ENCODE measurements at regions not wholly inside any gene's neighbourhood (a gene's known extent, or its start where the extent isn't known, plus 50 kb on each side); places are given as distances from the start of the nearest gene placed in this dataset.

GRCh38 chr12:89212339-89212771, 139.9 kb downstream of the DUSP6 start:
- Histone ChIP-seq H2AK5ac (ENCODE audit: low read depth, low read length) (no peak overlapping the region), H3K14ac (ENCODE audit: low read length) (no peak overlapping the region), H3K79me1 (ENCODE audit: low read depth, low read length) (no peaks in the 10 kb centered on the region), H2BK5ac (ENCODE audit: low read length) (no peak overlapping the region), H3K9me3 (replicated peaks in 1 of 2; ENCODE audit: control insufficient read depth in 2 of 2, insufficient read depth in 1 of 2, low read depth in 1 of 2, low read length in 2 of 2) (no peaks in the 10 kb centered on the region), H4K91ac (ENCODE audit: low read depth, low read length, poor library complexity) (no peak overlapping the region), H4K8ac (ENCODE audit: low read depth, low read length) (no peak overlapping the region), H3K4me2 (ENCODE audit: insufficient read depth, low read length, poor library complexity, severe bottlenecking) (no peak overlapping the region), H3K4ac (ENCODE audit: low read length) (no peak overlapping the region), H3K27ac (replicated peaks; ENCODE audit: low read length) (no peak overlapping the region), H3K36me3 (replicated peaks in 1 of 2; ENCODE audit: control insufficient read depth in 2 of 2, insufficient read depth in 2 of 2, low read length in 2 of 2) (no peaks in the 10 kb centered on the region), H3K27me3 (ENCODE audit: control insufficient read depth in 3 of 3, insufficient read depth in 3 of 3, low read depth in 1 of 3, low read length in 3 of 3) (no peaks in the 10 kb centered on the region), H2AFZ (ENCODE audit: low read length) (peak overlapping the region; percentile 58), H3K4me3 (ENCODE audit: low read length in 2 of 2) (no peak overlapping the region), H2BK15ac (ENCODE audit: low read length) (no peak overlapping the region), H3K9ac (ENCODE audit: low read depth, low read length, poor library complexity) (no peak overlapping the region), H3K23ac (ENCODE audit: low read depth, low read length, poor library complexity) (no peak overlapping the region), H3K4me1 (ENCODE audit: control insufficient read depth in 2 of 2, insufficient read depth in 1 of 2, low read depth in 1 of 2, low read length in 2 of 2) (peaks cover 6 to 32% of the 10 kb centered on the region in 2 donors), H2BK120ac (ENCODE audit: low read depth, low read length) (no peak overlapping the region), H3K18ac (ENCODE audit: low read length) (no peak overlapping the region), H2BK12ac (ENCODE audit: low read length) (no peak overlapping the region)
- no peak for DNase-seq (ENCODE audit: low spot score)
- no CpG with 5 or more reads among the region's 3 CpGs for WGBS, 2 donors (ENCODE audit: extremely low coverage in 2 of 2, insufficient read length in 2 of 2, insufficient replicate concordance in 1 of 2)

- H4K8ac ChIP-seq (ENCODE audit: low read depth, low read length) = no peak overlapping the region
- no peak overlapping the region for H3K4ac ChIP-seq (ENCODE audit: low read length)
- no peaks in the 10 kb centered on the region for H3K27me3 ChIP-seq (ENCODE audit: control insufficient read depth in 3 of 3, insufficient read depth in 3 of 3, low read depth in 1 of 3, low read length in 3 of 3)
- no peak overlapping the region for H2AFZ ChIP-seq (ENCODE audit: low read length)
- H3K27ac ChIP-seq (replicated peaks; ENCODE audit: low read length) = no peak overlapping the region
- H3K4me1 ChIP-seq (ENCODE audit: control insufficient read depth in 2 of 2, insufficient read depth in 1 of 2, low read depth in 1 of 2, low read length in 2 of 2) = peaks cover 6 to 32% of the 10 kb centered on the region in 2 donors
- H3K18ac ChIP-seq (ENCODE audit: low read length) = no peak overlapping the region
- WGBS, 2 donors (ENCODE audit: extremely low coverage in 2 of 2, insufficient read length in 2 of 2, insufficient replicate concordance in 1 of 2) = no CpG with 5 or more reads among the region's 1 CpG
- H2BK120ac ChIP-seq (ENCODE audit: low read depth, low read length) = no peak overlapping the region
- no peak overlapping the region for H2BK5ac ChIP-seq (ENCODE audit: low read length)
- no peak overlapping the region for H3K23ac ChIP-seq (ENCODE audit: low read depth, low read length, poor library complexity)
- no peak overlapping the region for H2BK15ac ChIP-seq (ENCODE audit: low read length)
- H3K9ac ChIP-seq (ENCODE audit: low read depth, low read length, poor library complexity) = no peak overlapping the region
- no peak overlapping the region for H3K14ac ChIP-seq (ENCODE audit: low read length)
- H3K36me3 ChIP-seq (replicated peaks in 1 of 2; ENCODE audit: control insufficient read depth in 2 of 2, insufficient read depth in 2 of 2, low read length in 2 of 2) = no peaks in the 10 kb centered on the region
- DNase-seq (ENCODE audit: low spot score) = no peak
- no peak overlapping the region for H2AK5ac ChIP-seq (ENCODE audit: low read depth, low read length)
- no peak overlapping the region for H3K4me2 ChIP-seq (ENCODE audit: insufficient read depth, low read length, poor library complexity, severe bottlenecking)
- no peak overlapping the region for H3K4me3 ChIP-seq (ENCODE audit: low read length in 2 of 2)
- H3K79me1 ChIP-seq (ENCODE audit: low read depth, low read length) = no peaks in the 10 kb centered on the region
- H2BK12ac ChIP-seq (ENCODE audit: low read length) = no peak overlapping the region
- H3K9me3 ChIP-seq (replicated peaks in 1 of 2; ENCODE audit: control insufficient read depth in 2 of 2, insufficient read depth in 1 of 2, low read depth in 1 of 2, low read length in 2 of 2) = no peaks in the 10 kb centered on the region
- H4K91ac ChIP-seq (ENCODE audit: low read depth, low read length, poor library complexity) = no peak overlapping the region
Measured at GRCh38 chr12:89211456-89211855, 140.8 kb downstream of the DUSP6 start.

GRCh38 chr12:89210277-89210676, 142.0 kb downstream of the DUSP6 start:
- peak; percentile 15 for DNase-seq (ENCODE audit: low spot score)
- Histone ChIP-seq H2BK12ac (ENCODE audit: low read length) (no peak overlapping the region), H2BK120ac (ENCODE audit: low read depth, low read length) (no peak overlapping the region), H4K8ac (ENCODE audit: low read depth, low read length) (no peak overlapping the region), H3K79me1 (ENCODE audit: low read depth, low read length) (no peaks in the 10 kb centered on the region), H3K14ac (ENCODE audit: low read length) (no peak overlapping the region), H3K4me3 (ENCODE audit: low read length in 2 of 2) (no peak overlapping the region), H2AFZ (ENCODE audit: low read length) (peak overlapping the region; percentile 21), H3K36me3 (replicated peaks in 1 of 2; ENCODE audit: control insufficient read depth in 2 of 2, insufficient read depth in 2 of 2, low read length in 2 of 2) (no peaks in the 10 kb centered on the region), H2BK15ac (ENCODE audit: low read length) (no peak overlapping the region), H3K23ac (ENCODE audit: low read depth, low read length, poor library complexity) (no peak overlapping the region), H3K9ac (ENCODE audit: low read depth, low read length, poor library complexity) (no peak overlapping the region), H4K91ac (ENCODE audit: low read depth, low read length, poor library complexity) (no peak overlapping the region), H3K18ac (ENCODE audit: low read length) (no peak overlapping the region), H3K27ac (replicated peaks; ENCODE audit: low read length) (no peak overlapping the region), H3K9me3 (replicated peaks in 1 of 2; ENCODE audit: control insufficient read depth in 2 of 2, insufficient read depth in 1 of 2, low read depth in 1 of 2, low read length in 2 of 2) (no peaks in the 10 kb centered on the region), H2BK5ac (ENCODE audit: low read length) (no peak overlapping the region), H2AK5ac (ENCODE audit: low read depth, low read length) (no peak overlapping the region), H3K4me1 (ENCODE audit: control insufficient read depth in 2 of 2, insufficient read depth in 1 of 2, low read depth in 1 of 2, low read length in 2 of 2) (peaks cover 6 to 32% of the 10 kb centered on the region in 2 donors), H3K27me3 (ENCODE audit: control insufficient read depth in 3 of 3, insufficient read depth in 3 of 3, low read depth in 1 of 3, low read length in 3 of 3) (no peaks in the 10 kb centered on the region), H3K4ac (ENCODE audit: low read length) (no peak overlapping the region), H3K4me2 (ENCODE audit: insufficient read depth, low read length, poor library complexity, severe bottlenecking) (no peak overlapping the region)
- no CpG with 5 or more reads among the region's 2 CpGs for whole genome bisulfite sequencing, 2 donors (ENCODE audit: extremely low coverage in 2 of 2, insufficient read length in 2 of 2, insufficient replicate concordance in 1 of 2)

- WGBS, 2 donors (ENCODE audit: extremely low coverage in 2 of 2, insufficient read length in 2 of 2, insufficient replicate concordance in 1 of 2) = no CpG with 5 or more reads among the region's 2 CpGs
- H2BK15ac ChIP-seq (ENCODE audit: low read length) = no peak overlapping the region
- H3K4me3 ChIP-seq (ENCODE audit: low read length in 2 of 2) = no peak overlapping the region
- no peak overlapping the region for H3K4ac ChIP-seq (ENCODE audit: low read length)
- H4K91ac ChIP-seq (ENCODE audit: low read depth, low read length, poor library complexity) = no peak overlapping the region
- no peak overlapping the region for H3K27ac ChIP-seq (replicated peaks; ENCODE audit: low read length)
- H3K18ac ChIP-seq (ENCODE audit: low read length) = no peak overlapping the region
- no peak overlapping the region for H3K9ac ChIP-seq (ENCODE audit: low read depth, low read length, poor library complexity)
- no peaks in the 10 kb centered on the region for H3K36me3 ChIP-seq (replicated peaks in 1 of 2; ENCODE audit: control insufficient read depth in 2 of 2, insufficient read depth in 2 of 2, low read length in 2 of 2)
- H2AFZ ChIP-seq (ENCODE audit: low read length) = peak overlapping the region; percentile 77
- no peaks in the 10 kb centered on the region for H3K9me3 ChIP-seq (replicated peaks in 1 of 2; ENCODE audit: control insufficient read depth in 2 of 2, insufficient read depth in 1 of 2, low read depth in 1 of 2, low read length in 2 of 2)
- H2AK5ac ChIP-seq (ENCODE audit: low read depth, low read length) = no peak overlapping the region
- no peak overlapping the region for H4K8ac ChIP-seq (ENCODE audit: low read depth, low read length)
- no peaks in the 10 kb centered on the region for H3K27me3 ChIP-seq (ENCODE audit: control insufficient read depth in 3 of 3, insufficient read depth in 3 of 3, low read depth in 1 of 3, low read length in 3 of 3)
- no peak overlapping the region for H3K23ac ChIP-seq (ENCODE audit: low read depth, low read length, poor library complexity)
- DNase-seq (ENCODE audit: low spot score) = no peak
- no peak overlapping the region for H2BK120ac ChIP-seq (ENCODE audit: low read depth, low read length)
- H2BK5ac ChIP-seq (ENCODE audit: low read length) = no peak overlapping the region
- no peak overlapping the region for H3K4me2 ChIP-seq (ENCODE audit: insufficient read depth, low read length, poor library complexity, severe bottlenecking)
- no peak overlapping the region for H2BK12ac ChIP-seq (ENCODE audit: low read length)
- no peaks in the 10 kb centered on the region for H3K79me1 ChIP-seq (ENCODE audit: low read depth, low read length)
- H3K14ac ChIP-seq (ENCODE audit: low read length) = no peak overlapping the region
- H3K4me1 ChIP-seq (ENCODE audit: control insufficient read depth in 2 of 2, insufficient read depth in 1 of 2, low read depth in 1 of 2, low read length in 2 of 2) = peaks cover 6 to 32% of the 10 kb centered on the region in 2 donors
Measured at GRCh38 chr12:89208661-89209096, 143.6 kb downstream of the DUSP6 start.

All from neuronal stem cell (in vitro differentiated cells).